ENCODE measurements at regions not wholly inside any gene's neighbourhood (a gene's known extent, or its start where the extent isn't known, plus 50 kb on each side); places are given as distances from the start of the nearest gene placed in this dataset.

DNA sequence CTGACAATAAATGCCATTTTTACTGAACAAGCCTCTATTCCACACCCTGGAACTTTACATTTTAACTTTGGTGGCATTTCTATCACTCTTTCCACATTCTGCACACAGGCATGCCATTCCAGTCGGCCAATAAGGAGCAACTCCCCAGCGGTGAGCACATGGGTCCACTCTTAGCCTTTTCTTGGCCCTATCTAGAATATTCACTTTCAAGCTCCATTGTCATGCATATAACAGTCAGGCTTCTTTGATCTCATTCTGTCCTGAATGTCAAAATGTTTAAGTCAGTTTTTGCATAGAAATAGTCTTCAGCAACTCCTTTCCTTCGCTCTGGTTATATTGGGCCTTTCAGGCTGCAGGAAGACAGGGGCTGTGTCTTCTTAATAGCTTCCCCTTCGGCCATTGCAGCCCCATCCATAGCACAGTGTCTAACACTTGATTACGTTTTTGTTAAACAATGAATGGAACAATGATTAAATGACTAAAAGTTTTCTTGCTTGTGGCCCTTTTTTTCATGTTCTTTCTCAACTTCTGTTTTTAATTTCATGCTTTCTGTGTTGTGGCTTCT, 427.3 kb downstream of the MFSD1 start:
- no peak overlapping the region for H3K4me3 ChIP-seq
- H3K9me3 ChIP-seq, result no peaks in the 10 kb centered on the region
- WGBS (ENCODE audit: insufficient coverage, low coverage, low lambda C conversion rate, missing lambda C conversion rate), result 70% methylated on average over 5 of the region's 5 CpGs
- no peaks in the 10 kb centered on the region for H3K36me3 ChIP-seq
- no peaks in the 10 kb centered on the region for H3K4me1 ChIP-seq
- intact Hi-C loops (cut with DNase I), result no loop called here
- no peaks in the 10 kb centered on the region for H3K27me3 ChIP-seq
- no peak for TF ChIP-seq CTCF (IDR thresholded peaks at IDR 0.05)
- no peak for TF ChIP-seq POLR2A (IDR thresholded peaks at IDR 0.05)
- ATAC-seq (no peak), DNase-seq (no peak)
- H3K27ac ChIP-seq, result no peak overlapping the region

- H3K4me3 ChIP-seq, result no peak overlapping the region
- no peaks in the 10 kb centered on the region for H3K36me3 ChIP-seq
- H3K4me1 ChIP-seq, result no peaks in the 10 kb centered on the region
- H3K9me3 ChIP-seq, result no peaks in the 10 kb centered on the region
- no peak for DNase-seq
- ATAC-seq, result no peak
- intact Hi-C loops (cut with DNase I), result no loop called here
- no peak overlapping the region for H3K27ac ChIP-seq
- H3K27me3 ChIP-seq, result no peaks in the 10 kb centered on the region
- no peak for TF ChIP-seq POLR2A (IDR thresholded peaks at IDR 0.05)
- TF ChIP-seq CTCF (IDR thresholded peaks at IDR 0.05), result no peak
- 64% methylated on average over 4 of the region's 4 CpGs for WGBS (ENCODE audit: insufficient coverage, low coverage, low lambda C conversion rate, missing lambda C conversion rate)
Observed at GRCh38 chr3:159232966-159233365, 431.1 kb downstream of the MFSD1 start.

GRCh38 chr3:159233734-159234133, 431.9 kb downstream of the MFSD1 start:
- no peak overlapping the region for H3K4me3 ChIP-seq
- no peaks in the 10 kb centered on the region for H3K36me3 ChIP-seq
- DNase-seq (no peak), ATAC-seq (no peak)
- TF ChIP-seq POLR2A (IDR thresholded peaks at IDR 0.05), result no peak
- TF ChIP-seq CTCF (IDR thresholded peaks at IDR 0.05), result no peak
- H3K4me1 ChIP-seq, result no peaks in the 10 kb centered on the region
- H3K9me3 ChIP-seq, result no peaks in the 10 kb centered on the region
- H3K27ac ChIP-seq, result no peak overlapping the region
- intact Hi-C loops (cut with DNase I), result no loop called here
- WGBS (ENCODE audit: insufficient coverage, low coverage, low lambda C conversion rate, missing lambda C conversion rate), result 90% methylated on average over 2 of the region's 2 CpGs
- H3K27me3 ChIP-seq, result no peaks in the 10 kb centered on the region

DNA sequence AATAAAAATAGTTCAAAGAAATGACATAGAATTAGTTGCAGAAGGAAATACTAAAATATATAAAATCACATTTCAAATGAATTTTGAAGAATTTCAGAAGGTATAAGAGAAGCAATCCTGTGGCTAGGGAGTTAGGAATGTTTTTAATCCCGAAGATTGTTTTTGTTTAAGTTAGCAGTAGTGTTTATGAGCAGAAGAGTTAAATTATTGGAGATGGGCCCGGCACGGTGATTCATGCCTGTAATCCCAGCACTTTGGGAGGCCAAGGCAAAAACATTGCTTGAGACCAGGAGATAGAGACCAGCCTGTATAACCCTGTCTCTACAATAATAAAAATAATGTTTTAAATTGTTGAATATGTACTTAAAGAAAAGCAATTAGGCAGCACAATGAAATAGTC, 432.5 kb downstream of the MFSD1 start:
- Histone ChIP-seq H3K27ac (no peak overlapping the region), H3K36me3 (no peaks in the 10 kb centered on the region), H3K4me3 (no peak overlapping the region), H3K27me3 (no peaks in the 10 kb centered on the region), H3K4me1 (no peaks in the 10 kb centered on the region), H3K9me3 (no peaks in the 10 kb centered on the region)
- ATAC-seq (no peak), DNase-seq (no peak)
- 65% methylated on average over 3 of the region's 3 CpGs for WGBS (ENCODE audit: insufficient coverage, low coverage, low lambda C conversion rate, missing lambda C conversion rate)
- intact Hi-C loops (cut with DNase I), result no loop called here
- TF ChIP-seq POLR2A (IDR thresholded peaks at IDR 0.05) (no peak), CTCF (IDR thresholded peaks at IDR 0.05) (no peak)

- 71% methylated on average over 1 of the region's 1 CpG for WGBS (ENCODE audit: insufficient coverage, low coverage, low lambda C conversion rate, missing lambda C conversion rate)
- ATAC-seq, result no peak
- DNase-seq, result no peak
- no peak overlapping the region for H3K27ac ChIP-seq
- intact Hi-C loops (cut with DNase I), result no loop called here
- H3K4me1 ChIP-seq, result no peaks in the 10 kb centered on the region
- no peak overlapping the region for H3K4me3 ChIP-seq
- H3K36me3 ChIP-seq, result no peaks in the 10 kb centered on the region
- no peaks in the 10 kb centered on the region for H3K27me3 ChIP-seq
- TF ChIP-seq CTCF (IDR thresholded peaks at IDR 0.05), result no peak
- TF ChIP-seq POLR2A (IDR thresholded peaks at IDR 0.05), result no peak
- no peaks in the 10 kb centered on the region for H3K9me3 ChIP-seq
Observed at GRCh38 chr3:159236321-159236720, 434.5 kb downstream of the MFSD1 start.
